ENCODE measurements at regions not wholly inside any gene's neighbourhood (a gene's known extent, or its start where the extent isn't known, plus 50 kb on each side); places are given as distances from the start of the nearest gene placed in this dataset.
A peak's percentile ranks its signal among the peaks of the same experiment; 100 is the strongest.
"Not testable (repeated sequence)": the region's sequence is repeated elsewhere in the genome, so short reads cannot be mapped to it uniquely, and the experiment has no call there.

DNA sequence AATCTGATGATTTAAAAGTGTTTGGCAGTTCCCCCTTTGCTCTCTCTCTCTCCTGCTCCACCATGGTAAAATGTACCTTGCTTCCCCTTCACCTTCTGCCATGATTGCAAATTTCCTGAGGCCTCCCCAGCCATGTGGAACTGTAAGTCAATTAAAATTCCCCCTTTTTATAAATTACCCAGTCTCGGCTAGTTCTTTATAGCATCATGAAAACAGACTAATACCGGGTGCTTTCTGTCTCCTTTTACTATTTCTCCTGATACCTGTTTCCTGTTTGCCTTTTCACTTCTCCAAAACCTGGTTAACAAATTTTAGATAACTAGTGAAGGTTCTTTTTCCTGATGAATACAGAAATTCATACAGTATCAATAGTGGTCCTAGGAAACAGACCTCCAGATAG is 1670.3 kb downstream of the MRPL39 start:
- in situ Hi-C loops (cut with HindIII; ENCODE audit: low pct_ligation_motif_present, low pct_unique_long_range_greater_than_20kb, low sequenced_read_pairs): no loop called here
- no peak for DNase-seq

- DNase-seq: peak; percentile 25
- in situ Hi-C loops (cut with HindIII; ENCODE audit: low pct_ligation_motif_present, low pct_unique_long_range_greater_than_20kb, low sequenced_read_pairs): no loop called here
Measured at GRCh38 chr21:23936224-23936623, 1671.1 kb downstream of the MRPL39 start.

- in situ Hi-C loops (cut with HindIII; ENCODE audit: low pct_ligation_motif_present, low pct_unique_long_range_greater_than_20kb, low sequenced_read_pairs): no loop called here
- no peak for DNase-seq
Measured at GRCh38 chr21:23930565-23930964, 1676.7 kb downstream of the MRPL39 start.

GRCh38 chr21:23926430-23926829 is 1680.9 kb downstream of the MRPL39 start:
- in situ Hi-C loops (cut with HindIII; ENCODE audit: low pct_ligation_motif_present, low pct_unique_long_range_greater_than_20kb, low sequenced_read_pairs); DNase-seq: not testable (repeated sequence)

GRCh38 chr21:23921670-23922418 is 1685.4 kb downstream of the MRPL39 start:
- in situ Hi-C loops (cut with HindIII; ENCODE audit: low pct_ligation_motif_present, low pct_unique_long_range_greater_than_20kb, low sequenced_read_pairs): no loop called here

DNA sequence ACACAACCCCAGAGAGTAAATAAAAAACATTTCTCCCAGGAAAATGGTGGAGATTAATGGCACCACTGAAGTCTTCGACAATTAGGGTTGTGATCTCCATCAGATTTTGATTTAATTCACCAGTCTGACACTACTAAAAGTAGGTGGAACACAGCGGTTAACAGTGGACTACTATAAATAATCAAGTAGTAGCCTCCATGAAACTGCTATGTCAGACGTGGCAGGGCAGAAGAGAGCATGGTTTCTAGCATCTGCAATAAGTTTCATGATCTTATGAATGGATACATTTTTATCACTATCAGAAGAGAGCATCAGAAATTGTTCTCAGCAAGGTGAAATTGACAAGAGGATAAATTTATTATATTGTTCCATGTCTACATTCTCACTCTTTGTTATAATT is 1706.6 kb downstream of the MRPL39 start:
- in situ Hi-C loops (cut with HindIII; ENCODE audit: low pct_ligation_motif_present, low pct_unique_long_range_greater_than_20kb, low sequenced_read_pairs): no loop called here
- no peak for DNase-seq

More at GRCh38 chr21:23921670-23922418, 1685.4 kb downstream of the MRPL39 start:
- DNase-seq: no peak

DNA sequence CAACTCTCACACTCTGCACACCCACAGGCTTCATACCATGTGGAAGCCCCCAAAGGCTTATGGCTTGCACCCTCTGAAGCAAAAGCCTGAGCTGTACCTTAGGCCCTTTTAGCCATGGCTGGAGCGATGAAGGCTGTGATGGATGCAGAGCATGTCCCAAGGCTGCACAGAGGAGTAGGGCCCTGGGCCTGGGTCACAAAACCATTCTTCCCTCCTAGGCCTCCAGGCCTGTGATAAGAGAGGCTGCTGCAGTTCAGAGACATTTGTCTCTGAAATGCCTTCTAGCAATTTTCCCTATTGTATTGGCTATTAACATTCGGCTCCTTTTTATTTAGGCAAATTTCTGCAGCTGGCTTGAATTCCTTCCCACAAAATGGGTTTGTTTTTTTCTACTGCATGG is 1707.7 kb downstream of the MRPL39 start:
- in situ Hi-C loops (cut with HindIII; ENCODE audit: low pct_ligation_motif_present, low pct_unique_long_range_greater_than_20kb, low sequenced_read_pairs): no loop called here
- no peak for DNase-seq

GRCh38 chr21:23890652-23891051 is 1716.6 kb downstream of the MRPL39 start:
- no peak for DNase-seq
- in situ Hi-C loops (cut with HindIII; ENCODE audit: low pct_ligation_motif_present, low pct_unique_long_range_greater_than_20kb, low sequenced_read_pairs): no loop called here

DNA sequence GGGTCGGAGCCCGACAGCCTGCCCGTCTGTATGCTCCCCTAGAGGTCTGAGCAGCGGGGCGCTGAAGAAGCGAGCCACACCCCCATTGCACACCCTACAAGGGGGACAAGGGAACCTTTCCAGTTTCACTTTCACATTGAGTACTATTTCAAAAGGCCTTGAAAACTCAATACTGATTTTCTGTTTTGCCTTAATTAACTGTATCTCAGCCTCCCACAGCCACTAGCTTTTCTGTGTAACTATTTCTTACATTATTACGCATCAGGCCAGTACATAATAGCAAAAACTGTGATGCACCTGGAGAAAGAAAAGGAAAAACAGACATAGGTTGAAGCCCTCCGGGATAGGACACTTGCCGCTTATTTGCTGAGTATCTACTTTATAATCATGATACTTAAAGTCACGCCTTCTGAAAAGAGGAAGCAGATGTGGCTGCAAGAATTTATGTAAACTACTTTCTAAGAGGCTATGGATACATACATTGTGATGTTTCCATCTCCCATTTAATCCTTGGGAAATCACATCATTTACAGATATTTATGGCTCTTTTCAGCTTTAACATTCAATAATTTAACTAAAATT is 1719.5 kb downstream of the MRPL39 start:
- in situ Hi-C loops (cut with HindIII; ENCODE audit: low pct_ligation_motif_present, low pct_unique_long_range_greater_than_20kb, low sequenced_read_pairs): no loop called here
- DNase-seq: no peak

GRCh38 chr21:23886828-23887724 is 1720.2 kb downstream of the MRPL39 start:
- no peak for DNase-seq
- in situ Hi-C loops (cut with HindIII; ENCODE audit: low pct_ligation_motif_present, low pct_unique_long_range_greater_than_20kb, low sequenced_read_pairs): no loop called here

DNA sequence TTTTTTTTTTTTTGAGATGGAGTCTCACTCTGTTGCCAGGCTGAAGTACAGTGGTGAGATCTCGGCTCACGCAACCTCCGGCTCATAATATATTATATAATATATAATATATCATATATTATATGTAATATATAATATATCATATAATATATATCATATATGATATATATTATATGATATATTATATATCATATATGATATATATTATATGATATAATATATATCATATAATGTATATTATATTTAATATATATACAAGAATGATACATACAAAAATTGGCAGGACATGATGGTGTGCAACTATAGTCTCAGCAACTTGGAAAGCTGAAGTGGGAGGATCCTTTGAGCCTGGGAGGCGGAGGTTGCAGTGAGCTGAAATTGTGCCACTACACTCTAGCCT is 1725.5 kb downstream of the MRPL39 start:
- in situ Hi-C loops (cut with HindIII; ENCODE audit: low pct_ligation_motif_present, low pct_unique_long_range_greater_than_20kb, low sequenced_read_pairs): no loop called here
- no peak for DNase-seq

- no peak for DNase-seq
- in situ Hi-C loops (cut with HindIII; ENCODE audit: low pct_ligation_motif_present, low pct_unique_long_range_greater_than_20kb, low sequenced_read_pairs): no loop called here
Measured at GRCh38 chr21:23876925-23877558, 1730.2 kb downstream of the MRPL39 start.

DNA sequence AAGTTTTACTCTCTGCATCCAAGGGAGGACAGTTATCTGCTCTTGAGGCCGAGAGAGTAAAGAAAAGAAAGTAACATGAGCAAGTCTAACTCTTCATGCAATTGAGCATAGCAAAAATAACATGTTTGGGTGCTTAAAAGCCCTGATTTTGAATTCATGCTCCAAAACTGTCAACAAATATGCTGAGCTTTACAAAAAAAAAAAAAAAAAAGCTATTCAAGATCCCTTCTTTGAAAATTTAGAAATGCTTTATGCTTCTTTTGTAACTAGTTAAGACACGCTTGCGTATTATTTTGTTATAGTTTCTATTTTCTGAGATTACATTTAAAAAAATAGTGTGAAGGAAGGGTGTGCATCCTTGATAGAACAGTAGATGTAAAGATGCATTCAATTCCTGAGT is 1733.0 kb downstream of the MRPL39 start:
- in situ Hi-C loops (cut with HindIII; ENCODE audit: low pct_ligation_motif_present, low pct_unique_long_range_greater_than_20kb, low sequenced_read_pairs): no loop called here
- no peak for DNase-seq

GRCh38 chr21:23861911-23862504 is 1745.3 kb downstream of the MRPL39 start:
- in situ Hi-C loops (cut with HindIII; ENCODE audit: low pct_ligation_motif_present, low pct_unique_long_range_greater_than_20kb, low sequenced_read_pairs): no loop called here

DNA sequence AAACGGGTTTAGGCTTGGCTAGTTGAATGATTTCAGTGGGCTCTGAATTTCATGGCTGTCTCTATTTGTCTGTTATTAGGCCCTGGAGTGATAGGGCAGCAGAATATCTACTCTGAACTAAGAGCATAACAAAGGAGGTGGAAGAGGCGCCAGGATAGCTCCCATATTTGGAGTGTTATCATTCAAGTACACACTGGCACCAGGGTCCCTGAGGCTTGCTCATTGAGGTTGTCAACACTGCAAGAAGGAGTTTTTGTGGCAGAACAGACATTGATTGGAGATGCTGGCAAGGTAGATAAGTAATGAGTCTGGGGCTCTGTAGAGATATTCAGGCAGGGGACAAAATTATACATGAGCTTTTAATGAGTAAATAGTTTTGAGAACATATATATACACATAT is 1748.4 kb downstream of the MRPL39 start:
- in situ Hi-C loops (cut with HindIII; ENCODE audit: low pct_ligation_motif_present, low pct_unique_long_range_greater_than_20kb, low sequenced_read_pairs): no loop called here

More at GRCh38 chr21:23861911-23862504, 1745.3 kb downstream of the MRPL39 start:
- no peak for DNase-seq

GRCh38 chr21:23853796-23854379 is 1753.4 kb downstream of the MRPL39 start:
- in situ Hi-C loops (cut with HindIII; ENCODE audit: low pct_ligation_motif_present, low pct_unique_long_range_greater_than_20kb, low sequenced_read_pairs): no loop called here
- peak; percentile 26 for DNase-seq

More for the DNA sequence above, 1748.4 kb downstream of the MRPL39 start:
- no peak for DNase-seq

GRCh38 chr21:23837564-23837963 is 1769.7 kb downstream of the MRPL39 start:
- in situ Hi-C loops (cut with HindIII; ENCODE audit: low pct_ligation_motif_present, low pct_unique_long_range_greater_than_20kb, low sequenced_read_pairs): no loop called here
- no peak for DNase-seq

GRCh38 chr21:23822760-23823159 is 1784.5 kb downstream of the MRPL39 start:
- no peak for DNase-seq
- in situ Hi-C loops (cut with HindIII; ENCODE audit: low pct_ligation_motif_present, low pct_unique_long_range_greater_than_20kb, low sequenced_read_pairs): no loop called here

Measured in ACHN (cell line).